UCSD-AML1 (cell line): ENCODE measurements at regions not wholly inside any gene's neighbourhood (a gene's known extent, or its start where the extent isn't known, plus 50 kb on each side); places are given as distances from the start of the nearest gene placed in this dataset.

Experiments used
- DNase-seq: peaks from one replicate; lab custom pipeline; 2025; ENCODE audit not compliant: unreplicated experiment; lab: John Stamatoyannopoulos, UW

DNA sequence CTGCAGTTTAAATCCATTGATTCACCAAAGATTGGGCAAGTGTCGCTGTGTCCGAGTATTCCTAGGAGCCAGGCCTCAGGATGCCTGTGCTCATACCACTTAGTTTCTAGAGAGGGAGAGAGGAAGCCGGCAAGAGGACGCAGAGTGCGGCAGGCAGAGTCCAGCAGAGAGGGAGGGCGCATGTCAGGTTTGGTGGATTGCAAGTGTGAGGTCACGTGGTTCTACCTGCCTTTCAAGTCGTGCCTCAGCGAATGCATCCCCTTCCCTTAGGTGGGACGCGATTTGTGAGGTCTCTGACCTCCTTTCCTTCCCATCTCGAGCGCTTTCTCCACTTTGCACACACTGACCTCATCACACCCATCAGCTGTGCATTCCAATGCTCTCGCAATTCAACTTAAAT is 188.1 kb downstream of the TMEM18 start:
- DNase-seq, result no peak

DNA sequence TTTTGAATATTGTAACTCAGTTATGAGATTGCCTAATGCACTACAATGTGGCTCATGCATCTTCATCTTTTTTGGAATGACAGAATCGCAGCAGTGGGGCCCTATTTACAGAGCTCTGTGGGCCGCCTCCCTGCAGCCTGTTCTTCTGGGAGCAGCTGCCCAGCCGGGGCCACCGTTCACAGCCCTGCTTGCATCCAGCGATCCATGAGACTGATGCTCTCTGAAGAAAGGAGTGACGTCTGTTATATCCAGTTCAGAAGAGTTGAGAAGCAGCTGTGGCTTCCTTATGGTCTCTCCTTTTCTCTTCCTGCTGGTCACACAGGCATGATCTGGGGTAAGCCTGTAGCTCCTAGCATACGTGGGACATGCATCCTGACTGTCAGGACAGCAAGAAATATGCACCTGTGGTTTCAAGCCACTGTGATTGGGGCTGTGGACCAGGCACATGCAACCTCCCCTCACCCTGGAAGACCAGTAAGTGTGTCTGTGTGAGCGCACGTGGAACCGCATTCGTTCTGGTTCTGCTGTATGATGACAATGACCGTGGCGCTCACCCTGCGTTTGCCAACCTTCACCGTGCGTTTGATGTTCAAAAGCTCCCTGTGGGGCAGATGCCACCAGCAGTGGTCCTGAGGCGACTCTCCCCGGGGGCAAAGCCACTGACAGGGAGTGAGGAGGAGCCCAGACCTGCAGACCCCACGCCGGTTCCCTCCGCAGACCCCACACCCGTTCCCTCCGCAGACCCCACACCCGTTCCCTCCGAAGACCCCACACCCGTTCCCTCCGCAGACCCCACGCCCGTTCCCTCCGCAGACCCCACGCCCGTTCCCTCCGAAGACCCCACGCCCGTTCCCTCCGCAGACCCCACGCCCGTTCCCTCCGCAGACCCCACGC is 189.8 kb downstream of the TMEM18 start:
- no peak for DNase-seq

DNA sequence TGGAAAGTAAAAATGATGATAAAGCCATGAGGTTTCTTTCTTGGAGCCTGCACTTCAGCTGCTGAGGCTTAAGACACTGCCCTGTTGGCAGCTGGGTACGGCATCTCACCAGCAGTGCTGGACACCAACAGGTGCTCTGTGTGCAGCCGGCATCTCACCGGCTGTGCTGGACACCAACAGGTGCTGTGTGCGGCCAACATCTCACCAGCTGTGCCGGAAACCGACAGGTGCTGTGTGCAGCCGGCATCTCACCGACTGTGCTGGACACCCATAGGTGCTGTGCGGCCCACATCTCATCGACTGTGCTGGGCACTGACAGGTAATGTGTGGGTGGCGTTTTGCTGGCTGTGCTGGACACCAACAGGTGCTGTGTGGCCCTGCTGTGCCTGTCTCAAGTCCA is 190.8 kb downstream of the TMEM18 start:
- DNase-seq, result no peak

DNA sequence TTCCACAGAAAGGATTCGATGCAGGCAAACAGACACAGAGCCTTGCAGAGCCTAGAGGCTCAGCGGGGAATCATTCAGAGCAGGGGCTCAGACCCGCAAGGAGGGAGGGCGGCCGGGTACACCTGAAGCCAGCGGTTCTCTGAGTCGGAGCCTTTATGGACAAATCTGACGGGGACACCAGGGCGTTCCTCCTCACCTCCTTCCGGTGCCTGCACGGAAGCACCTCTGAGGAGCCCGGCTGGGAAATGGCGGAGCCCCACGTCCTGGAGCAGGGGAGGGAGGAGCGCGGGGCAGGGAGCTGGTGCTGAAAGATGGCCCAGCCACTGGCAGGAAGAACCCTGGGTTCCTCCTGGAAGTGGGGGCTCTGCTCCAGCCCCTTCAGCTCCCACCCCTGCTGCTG is 193.5 kb upstream of the ALKAL2 start:
- no peak for DNase-seq

DNA sequence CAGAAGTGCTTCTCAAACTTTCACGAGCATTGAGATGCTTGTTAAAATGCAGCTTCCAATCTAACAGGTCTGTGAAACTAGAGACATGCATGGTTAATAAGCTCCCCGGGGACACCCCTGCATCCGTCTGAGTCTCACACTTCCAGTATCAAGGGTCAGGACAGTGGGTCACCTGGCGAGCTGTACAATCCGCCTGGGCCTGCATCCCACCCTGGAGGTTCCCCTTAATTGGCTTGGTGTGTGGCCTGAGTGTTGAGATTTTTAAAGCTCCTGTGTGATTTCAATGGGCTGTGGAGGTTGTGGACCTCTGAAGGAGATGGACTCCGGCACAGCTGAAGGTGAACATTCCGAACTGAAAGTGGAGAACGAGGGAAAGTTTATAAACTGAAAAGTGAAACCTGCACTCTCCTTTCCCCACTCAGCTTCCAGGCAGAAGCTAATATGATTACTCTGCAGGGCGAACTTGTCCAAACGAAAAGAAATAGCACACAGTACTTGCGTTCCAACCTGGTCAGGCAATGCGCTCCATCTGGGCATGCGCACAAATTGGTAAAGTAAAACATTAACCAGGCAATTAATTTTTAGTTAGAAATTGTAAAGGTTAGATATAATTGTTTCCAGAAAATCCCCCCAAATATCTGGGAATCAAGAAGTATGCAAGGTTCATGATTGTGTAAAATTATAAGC is 191.7 kb upstream of the ALKAL2 start:
- no peak for DNase-seq

DNA sequence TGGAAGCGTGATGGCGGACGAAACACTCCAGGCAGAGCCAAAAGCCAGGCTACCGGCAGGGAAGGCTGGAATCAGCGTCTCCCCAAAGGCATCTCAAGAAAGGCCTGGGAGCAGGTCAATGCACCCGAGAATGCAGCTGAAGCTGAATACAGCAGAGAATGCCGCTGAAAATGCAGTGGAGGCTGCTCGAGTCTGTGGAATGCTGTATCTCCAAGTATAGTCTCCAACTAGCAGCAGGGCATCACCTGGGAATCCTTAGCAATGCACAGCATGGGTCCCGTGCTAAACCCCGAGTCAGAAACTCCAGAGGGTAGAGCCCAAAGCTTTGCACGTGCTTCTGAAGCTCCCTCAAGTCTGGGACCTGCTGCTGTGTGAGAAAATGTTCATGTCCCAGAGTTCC is 191.1 kb upstream of the ALKAL2 start:
- no peak for DNase-seq

DNA sequence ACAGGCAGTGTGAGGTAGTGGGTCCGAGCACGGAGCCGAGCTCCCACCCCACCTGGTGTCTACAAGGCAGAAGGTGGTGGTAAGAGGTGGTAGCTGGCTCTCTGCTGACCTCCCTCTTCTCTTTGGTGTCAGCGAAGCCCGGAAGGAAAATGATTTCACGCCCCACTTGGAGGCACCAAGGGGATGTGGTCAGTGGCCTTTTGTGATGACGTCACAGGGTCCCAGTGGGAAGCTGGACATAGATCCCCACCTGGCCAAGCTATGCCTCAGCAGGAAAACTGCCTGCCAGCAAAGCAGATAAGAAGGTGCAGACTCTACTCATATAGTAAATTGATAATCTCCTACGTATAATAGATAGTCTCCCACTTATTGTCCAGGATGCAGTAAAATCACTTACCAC is 183.7 kb upstream of the ALKAL2 start:
- no peak for DNase-seq

DNA sequence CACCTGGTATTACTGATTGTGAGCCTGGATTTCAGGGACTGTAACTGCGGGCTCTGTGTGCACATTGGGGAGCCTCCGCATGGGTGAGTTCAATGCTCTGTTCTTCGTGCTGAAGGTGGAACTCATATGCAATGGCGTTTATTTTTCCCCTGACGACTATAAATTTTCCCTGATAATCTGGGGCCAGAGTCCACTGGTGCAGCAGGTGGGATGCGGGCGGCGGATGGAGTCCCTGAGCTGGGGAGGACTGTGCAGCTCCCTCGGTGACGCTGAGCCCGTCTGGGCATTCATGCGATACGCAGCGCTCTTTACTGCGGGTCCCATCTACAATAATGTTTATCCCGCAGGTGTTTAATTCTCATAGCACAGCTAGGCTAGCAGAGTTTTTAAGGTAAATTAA is 181.6 kb upstream of the ALKAL2 start:
- no peak for DNase-seq

DNA sequence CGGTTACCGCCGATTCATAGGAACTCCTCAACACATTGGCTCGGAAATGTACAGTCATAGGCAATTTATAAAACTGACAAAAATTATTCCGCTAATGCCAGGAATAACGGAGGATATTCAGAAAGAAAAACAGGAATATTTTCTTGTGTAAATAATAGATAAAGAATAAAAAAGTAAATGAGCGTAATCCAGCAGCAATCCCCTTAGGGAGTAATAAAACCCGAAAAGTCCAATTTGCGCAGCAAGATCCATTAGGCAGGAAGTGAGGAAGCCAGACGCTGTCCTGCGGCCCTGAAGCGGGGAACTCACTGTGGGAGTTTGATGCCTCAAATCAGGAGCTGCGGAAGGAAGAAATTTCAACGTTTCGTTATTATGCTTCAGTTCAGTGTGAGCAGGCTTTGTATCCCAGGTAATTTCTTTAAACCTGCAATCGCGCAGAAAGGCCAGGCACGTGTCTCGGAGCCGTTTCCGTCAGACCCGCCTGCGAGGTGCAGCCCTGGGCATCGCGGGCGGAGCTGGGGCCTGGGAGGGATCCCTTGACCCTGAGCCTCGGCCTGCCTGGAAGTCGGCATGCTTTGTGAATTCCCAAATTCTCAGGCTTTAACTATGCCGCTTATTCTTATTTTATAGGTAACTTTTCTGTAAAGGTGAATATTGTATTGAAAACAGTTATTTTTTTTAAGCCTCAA is 180.9 kb upstream of the ALKAL2 start:
- no peak for DNase-seq

DNA sequence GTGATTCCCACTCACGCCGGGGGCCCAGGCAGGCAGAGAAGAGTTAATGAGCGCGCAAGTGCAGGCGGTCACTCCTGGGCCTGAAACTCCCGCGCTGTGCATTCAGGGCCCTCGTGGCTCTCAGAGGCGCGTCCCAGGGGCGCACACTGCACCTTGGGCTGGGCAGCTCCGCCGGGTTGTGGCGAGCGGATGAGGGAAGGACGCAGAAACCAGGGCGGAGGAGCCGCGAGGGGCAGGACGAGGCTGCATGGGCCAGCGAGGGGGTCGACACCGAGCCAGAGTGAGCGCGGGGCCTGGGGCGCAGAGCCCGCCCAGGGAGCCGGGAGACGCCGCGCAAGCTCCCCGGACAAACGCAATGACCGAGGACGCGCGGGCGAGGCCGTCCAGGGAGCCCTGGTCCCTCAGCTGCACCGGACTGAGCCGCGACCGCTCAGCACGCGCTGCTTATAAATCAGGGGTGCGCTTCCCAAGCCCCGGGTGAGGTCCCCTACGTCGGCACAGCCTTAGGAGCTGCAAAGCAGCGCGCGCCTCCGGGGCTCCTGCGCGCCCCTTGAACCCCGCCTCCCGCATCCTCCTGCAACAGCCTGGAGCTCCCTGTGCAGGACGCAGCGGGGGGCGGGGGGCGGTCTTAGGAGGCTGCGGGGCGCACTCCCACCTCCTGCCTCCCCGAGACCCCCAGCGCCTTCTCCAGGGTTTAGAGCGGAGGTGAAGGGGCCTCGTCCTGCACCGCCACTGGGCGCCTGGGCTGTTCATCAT is 180.2 kb upstream of the ALKAL2 start:
- DNase-seq, result no peak

DNA sequence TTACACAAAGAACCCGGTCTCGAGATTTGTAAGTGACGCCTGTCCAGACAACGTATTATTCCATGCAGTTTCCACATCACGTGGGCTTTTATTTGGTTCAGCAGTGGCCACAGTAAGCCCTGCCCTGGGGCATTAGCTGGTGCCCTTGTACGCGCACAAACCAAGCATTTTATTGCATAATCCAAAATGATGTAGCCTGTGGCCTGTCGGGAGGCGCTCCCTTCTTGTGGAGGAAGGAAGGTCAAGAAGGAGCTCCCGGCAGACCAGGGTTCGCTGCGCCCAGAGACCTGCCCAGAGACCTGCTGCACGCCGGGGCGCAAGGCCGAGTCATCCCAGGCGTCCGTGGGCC is 179.6 kb upstream of the ALKAL2 start:
- DNase-seq, result no peak

DNA sequence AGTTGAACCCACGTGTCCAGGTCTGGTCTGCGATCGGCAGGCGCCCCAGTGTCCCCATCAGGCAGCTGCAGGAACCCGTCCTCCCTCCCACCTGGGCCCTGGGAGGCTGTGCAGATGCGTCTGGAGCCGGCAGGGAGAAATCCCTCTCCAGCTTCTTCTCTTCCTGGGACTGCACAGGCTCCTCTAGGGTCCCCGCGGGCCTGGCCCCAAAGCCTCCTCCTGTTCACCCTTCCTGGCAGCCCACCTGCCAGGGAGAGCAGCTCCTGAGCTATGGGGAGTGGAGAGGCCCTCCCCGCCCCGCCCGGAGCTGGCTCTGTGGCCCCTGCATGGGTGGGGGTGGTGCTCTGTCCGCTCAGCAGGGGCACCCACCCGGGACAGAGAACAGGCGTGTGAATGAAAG is 179.2 kb upstream of the ALKAL2 start:
- no peak for DNase-seq

DNA sequence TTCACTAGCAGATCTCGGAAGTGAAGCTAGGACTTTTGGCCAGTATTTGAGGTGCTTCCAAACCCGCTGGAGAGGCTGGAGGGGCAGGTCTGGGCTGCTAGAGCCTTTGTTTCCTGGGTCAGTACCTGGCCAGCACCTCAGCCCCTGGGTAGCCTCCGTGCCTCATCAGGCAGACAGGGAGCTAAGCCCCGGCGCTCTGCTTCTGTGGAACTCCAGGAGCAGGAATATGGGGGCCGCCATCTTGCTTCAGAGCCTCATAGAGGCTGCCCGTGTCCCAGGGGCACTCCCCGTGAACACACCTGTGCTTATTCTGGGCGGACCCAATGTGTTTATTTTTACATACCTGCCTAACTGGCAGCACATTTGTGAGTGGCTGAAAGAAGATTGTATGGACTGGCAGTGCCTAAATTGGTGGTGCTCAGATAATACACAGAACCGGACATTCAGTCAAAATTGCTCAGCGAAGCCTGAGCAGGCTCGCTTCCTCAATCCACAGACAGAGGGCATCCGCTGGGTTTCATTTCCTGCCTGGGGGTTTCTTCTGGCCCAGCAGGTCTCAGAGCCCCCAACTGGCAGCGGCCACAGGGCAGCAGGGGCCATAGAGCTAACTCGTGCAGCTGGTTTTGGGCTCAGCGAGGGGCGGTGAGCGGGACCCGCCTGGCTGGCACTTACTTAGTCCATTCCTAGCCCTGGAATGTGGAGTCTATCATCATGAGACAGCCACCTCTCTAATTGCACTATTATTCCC is 176.8 kb upstream of the ALKAL2 start:
- DNase-seq, result no peak

DNA sequence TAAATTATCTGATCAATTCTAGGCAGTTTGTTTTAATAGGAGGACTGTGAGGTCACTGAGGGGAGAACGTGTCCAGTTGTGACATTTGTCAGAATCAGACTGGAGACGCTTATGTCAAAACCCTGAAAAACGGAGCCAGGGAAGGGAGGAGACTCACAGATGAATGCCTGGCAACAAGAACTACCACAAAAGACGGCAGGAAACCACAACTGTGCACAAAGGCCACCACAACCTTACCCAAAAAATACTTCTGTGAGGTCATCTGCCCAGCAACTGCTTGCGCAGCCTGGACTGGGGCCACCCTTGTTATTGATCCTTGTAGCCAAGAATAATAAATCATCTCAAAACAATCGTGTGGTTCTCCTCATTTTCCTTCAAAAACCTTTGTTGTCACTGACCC is 173.0 kb upstream of the ALKAL2 start:
- peak; percentile 39 for DNase-seq

DNA sequence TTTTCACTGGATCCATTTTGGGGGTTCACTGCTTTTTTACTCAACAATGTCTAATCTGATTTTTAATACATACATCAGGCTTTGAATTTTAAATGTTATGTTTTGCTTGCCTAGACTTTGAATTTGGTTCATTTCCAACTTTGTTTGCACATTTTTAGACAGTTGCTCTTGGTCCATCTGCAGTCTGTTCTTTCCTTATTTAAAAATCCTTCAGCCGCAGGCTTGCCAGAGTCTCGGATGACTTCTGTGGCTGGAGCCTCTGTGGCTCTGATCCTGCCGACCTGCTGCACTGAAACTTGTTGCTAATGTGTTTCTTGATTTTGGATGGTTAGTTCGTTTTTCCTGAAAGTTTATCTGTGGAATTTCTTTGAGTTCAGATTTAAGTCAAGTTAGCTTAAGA is 172.0 kb upstream of the ALKAL2 start:
- no peak for DNase-seq

DNA sequence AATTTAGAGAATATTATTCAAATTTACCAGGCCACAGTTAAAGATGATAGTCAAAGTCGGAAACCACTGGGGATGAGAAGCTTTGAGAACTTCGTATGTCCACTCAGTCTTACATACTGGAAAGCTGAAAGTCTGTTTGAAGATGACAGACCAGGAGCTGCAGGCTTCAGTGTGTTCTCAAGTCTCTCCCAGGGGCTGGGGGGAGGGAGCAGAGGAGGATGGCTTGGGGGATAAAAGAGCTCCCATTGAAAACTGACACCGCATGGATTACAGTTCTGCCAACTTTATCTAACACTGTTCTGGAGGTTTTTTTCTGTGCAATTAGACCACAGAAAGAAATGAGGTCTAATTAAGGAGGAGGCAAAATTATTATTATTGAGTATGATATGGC is 170.5 kb upstream of the ALKAL2 start:
- DNase-seq, result no peak

DNA sequence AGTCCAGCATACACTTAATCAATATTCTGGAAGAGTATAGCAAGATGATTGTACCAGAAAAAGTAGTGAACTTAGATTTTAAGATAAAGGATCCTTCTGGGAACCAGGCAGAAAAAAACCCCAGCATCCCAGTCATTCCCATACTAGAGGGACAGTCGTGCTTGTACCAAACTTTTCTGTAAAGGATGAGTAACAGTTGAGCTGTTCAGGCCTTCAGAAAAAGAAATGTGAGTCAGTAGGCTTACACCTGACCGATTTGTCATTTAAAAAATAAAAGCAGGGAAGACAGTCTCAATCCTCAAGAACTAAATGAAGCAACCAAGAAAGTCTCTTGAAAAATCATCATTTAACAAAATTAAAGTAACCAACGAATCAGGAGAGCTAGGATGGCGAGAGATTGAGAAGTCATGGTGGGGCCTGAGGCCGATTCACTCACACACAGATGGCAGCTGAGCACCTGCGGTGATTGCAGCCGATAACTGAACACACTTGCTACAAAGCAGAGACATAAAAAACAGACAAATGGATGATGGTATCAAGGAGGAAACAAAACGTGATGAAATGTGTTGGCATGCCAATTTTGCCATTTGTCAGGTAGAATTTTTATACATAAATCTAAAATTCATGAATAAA is 170.0 kb upstream of the ALKAL2 start:
- no peak for DNase-seq

DNA sequence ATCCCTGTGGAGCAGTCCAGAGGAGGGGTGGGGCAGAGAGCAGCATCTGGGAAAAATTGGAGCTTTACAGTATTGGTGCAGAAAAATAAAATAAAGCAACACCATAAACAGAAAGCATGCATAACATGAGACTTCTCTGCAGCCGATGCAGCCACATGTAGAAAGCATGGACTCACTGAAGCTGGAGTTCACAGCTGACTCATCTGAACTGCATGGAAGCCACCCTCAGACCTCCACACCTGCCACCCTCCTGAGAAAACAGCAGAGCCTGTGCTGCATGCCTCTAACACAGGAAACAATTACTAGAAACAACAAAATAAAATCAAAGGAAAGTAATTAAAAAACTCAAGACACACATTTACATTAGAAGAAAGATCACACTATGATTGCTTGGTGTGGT is 169.4 kb upstream of the ALKAL2 start:
- DNase-seq, result no peak

DNA sequence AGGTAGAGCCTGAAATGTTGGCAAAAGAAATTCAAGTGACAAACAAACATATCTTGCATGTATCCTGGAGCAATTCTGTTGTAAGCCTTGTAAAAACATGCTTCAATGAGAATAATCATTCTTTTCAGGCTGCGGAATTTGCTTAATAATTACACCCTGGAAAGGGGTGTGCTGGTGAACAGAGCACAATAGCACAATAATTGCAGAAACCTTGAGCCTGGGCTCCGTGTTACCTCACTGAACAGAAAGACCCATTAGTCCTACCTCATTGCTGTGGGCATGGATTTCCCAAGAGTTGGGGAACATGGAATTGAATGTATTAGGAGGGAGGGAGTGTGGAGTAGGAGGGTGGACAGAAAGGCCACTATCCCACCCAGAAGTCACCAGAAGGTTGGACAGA is 168.0 kb upstream of the ALKAL2 start:
- no peak for DNase-seq

DNA sequence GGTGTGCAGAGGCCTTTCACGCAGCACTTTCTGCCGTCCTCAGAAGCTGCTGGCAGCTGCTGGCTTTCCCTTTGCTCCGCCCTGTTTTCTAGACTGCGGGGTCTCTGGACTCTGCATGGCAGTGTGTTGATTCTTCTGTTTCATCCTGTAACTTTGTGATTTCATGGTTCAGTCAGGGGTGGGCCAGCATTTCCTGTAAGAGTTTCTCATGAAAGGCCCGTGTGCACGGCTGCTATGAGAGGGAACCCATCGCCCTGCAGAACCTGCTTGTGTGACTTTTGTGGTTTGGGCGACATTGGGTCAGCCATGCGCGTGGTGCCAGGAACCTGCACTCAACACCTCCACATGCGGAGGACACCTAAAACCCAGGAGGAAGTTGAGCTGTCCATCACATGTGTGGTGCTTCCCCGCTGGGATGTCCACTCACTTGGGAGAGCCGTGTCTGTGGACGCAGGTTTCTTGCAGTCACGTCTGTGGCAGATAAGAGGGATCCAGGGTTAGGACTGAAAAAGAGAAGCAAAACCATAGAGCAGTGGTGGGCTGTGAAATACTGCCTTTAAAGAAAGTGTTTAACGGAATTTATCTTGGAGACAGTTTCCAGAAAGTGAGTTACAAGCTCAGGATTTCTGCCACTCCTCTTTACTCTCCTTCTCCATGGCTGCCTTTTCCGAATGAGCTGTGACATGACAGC is 167.3 kb upstream of the ALKAL2 start:
- DNase-seq, result no peak
